Aorta (tissue), 5 donors: ENCODE measurements at regions not wholly inside any gene's neighbourhood (a gene's known extent, or its start where the extent isn't known, plus 50 kb on each side); places are given as distances from the start of the nearest gene placed in this dataset.
"Not testable (repeated sequence)": the region's sequence is repeated elsewhere in the genome, so short reads cannot be mapped to it uniquely, and the experiment has no call there.

Experiments
- ATAC-seq: fragments of 200-7000 bp; cut with Tn5 transposase; one replicate; pipeline ENCODE4 v1.9.1; 2022; ENCODE audit warnings: moderate library complexity; ENCODE audit not compliant: low FRiP score
- DNase-seq, 2 donors: peaks; one replicate each; pipeline ENCODE4 v3.0.0-alpha.2; 2020
- H3K27ac ChIP-seq, 2 donors: one replicate each; pipeline ENCODE4 v1.5.1; 2013; ENCODE audit warnings: low read length in 2 of 2, mild to moderate bottlenecking in 2 of 2, moderate library complexity in 2 of 2, control low read depth in 1 of 2, inconsistent platforms in 1 of 2, low read depth in 1 of 2
- H3K27me3 ChIP-seq, 2 donors: one replicate each; pipeline ENCODE4 v1.6.1; 2013; ENCODE audit warnings: control low read depth in 1 of 2, low read length in 1 of 2, mild to moderate bottlenecking in 1 of 2, moderate library complexity in 1 of 2; ENCODE audit not compliant: insufficient read depth in 2 of 2, control insufficient read depth in 1 of 2
- H3K36me3 ChIP-seq, 2 donors: one replicate each; pipeline ENCODE4 v1.6.1; 2013; ENCODE audit warnings: control low read depth in 1 of 2, low read length in 1 of 2, mild to moderate bottlenecking in 1 of 2; ENCODE audit not compliant: insufficient read depth in 2 of 2, control insufficient read depth in 1 of 2
- H3K4me1 ChIP-seq, 2 donors: one replicate each; pipeline ENCODE4 v1.6.1; 2013; ENCODE audit warnings: low read length in 2 of 2, control low read depth in 1 of 2, mild to moderate bottlenecking in 1 of 2, moderate library complexity in 1 of 2; ENCODE audit not compliant: insufficient read depth in 2 of 2, control insufficient read depth in 1 of 2
- H3K4me3 ChIP-seq, 2 donors: one replicate each; pipeline ENCODE4 v1.5.1; 2013; ENCODE audit warnings: low read length in 2 of 2, control low read depth in 1 of 2, mild to moderate bottlenecking in 1 of 2
- H3K9me3 ChIP-seq: one replicate; pipeline ENCODE4 v1.6.1; 2013; ENCODE audit warnings: mild to moderate bottlenecking, low read length; ENCODE audit not compliant: control insufficient read depth
- WGBS, 2 donors: extraction: QIAGEN DNeasy Blood & Tissue Kit; methylation state at CpG; one replicate each; pipeline ENCODE4 v1.1.7; 2013; 5-methylcytosine and 5-hydroxymethylcytosine counted together
- intact Hi-C, 2 donors: fragments of 100-400 bp; cut with DNase I; formaldehyde crosslinking; loops; one replicate each; pipeline versions ENCODE4 v1.14.2 to v1.15.0; 2022
- donor health status: healthy with polysubstance abuse.
- donor health status: Bipolar disorder and iron deficiency.
- donor health status: DM: no; HTN: no; CAD: no.
- donor health status: DM: no; HTN: no; CAD: no.
- donor health status: DM: yes; HTN: yes; CAD: no.

DNA sequence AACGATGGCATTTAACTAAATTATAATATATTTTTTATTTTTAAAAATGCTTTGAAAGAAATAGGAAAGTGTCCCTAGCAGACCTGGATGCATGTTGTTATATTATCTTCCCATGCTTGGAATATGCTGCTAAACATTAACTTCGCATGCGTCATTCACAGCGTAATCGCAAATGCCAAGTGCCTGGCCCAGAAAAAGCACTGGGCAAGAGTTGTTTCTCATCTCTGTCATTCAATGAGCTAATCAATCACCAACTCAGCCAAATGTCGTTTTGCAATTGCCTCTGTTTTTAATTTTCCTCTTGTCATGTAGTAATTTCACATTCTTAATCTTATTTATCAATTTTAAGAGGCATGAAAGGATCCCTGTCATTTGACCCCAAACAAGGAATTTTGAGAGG is 1421.9 kb downstream of the BRD1 start:
- intact Hi-C loops: no loop called here
- Histone ChIP-seq H3K4me1 (no peaks in the 10 kb centered on the region), H3K9me3 (no peaks in the 10 kb centered on the region), H3K27ac (no peak overlapping the region), H3K27me3 (no peaks in the 10 kb centered on the region), H3K4me3 (no peak overlapping the region), H3K36me3 (no peaks in the 10 kb centered on the region)
- peak in 1 of 2 donors; percentile 11 for DNase-seq
- ATAC-seq: no peak
- 27 to 39% methylated on average over 6 of the region's 6 CpGs for WGBS, 2 donors

DNA sequence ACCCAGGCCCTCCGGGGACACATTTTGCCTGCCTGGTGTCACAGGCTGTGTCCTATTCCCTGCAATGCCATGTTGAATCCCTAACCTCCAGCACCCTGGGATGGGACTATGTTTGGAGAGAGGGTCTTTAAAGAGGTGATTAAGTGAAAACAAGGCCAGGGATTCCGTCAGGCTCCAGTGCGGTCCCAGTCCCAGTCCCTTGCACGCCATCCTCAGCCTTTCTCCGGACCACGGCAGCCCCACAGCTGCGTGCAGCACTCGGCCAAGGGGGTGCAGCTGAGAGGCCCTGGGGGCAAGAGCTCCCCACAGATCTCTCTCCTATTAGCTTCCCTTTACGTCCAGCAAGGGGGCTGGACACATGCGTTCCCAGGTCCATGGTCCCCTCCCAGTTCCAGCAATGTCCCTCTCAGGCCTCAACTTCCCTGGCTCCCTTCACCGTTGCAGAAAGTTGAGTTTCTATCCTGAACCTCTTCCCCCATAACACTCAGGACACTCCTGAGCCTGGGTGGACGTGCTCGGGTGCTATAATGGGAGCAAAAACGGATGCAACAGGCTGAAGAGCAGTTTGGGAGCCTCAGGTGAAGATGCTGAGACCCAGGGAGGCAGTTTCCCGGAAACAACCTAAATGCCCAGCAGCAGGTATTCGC is 1422.7 kb downstream of the BRD1 start:
- H3K27me3 ChIP-seq: no peaks in the 10 kb centered on the region
- H3K36me3 ChIP-seq: no peaks in the 10 kb centered on the region
- no peaks in the 10 kb centered on the region for H3K4me1 ChIP-seq
- DNase-seq: peak in 1 of 2 donors; percentile 63
- WGBS, 2 donors: 75 to 76% methylated on average over 16 of the region's 16 CpGs
- no peak for ATAC-seq
- intact Hi-C loops: no loop called here
- H3K27ac ChIP-seq: no peak overlapping the region
- no peaks in the 10 kb centered on the region for H3K9me3 ChIP-seq
- no peak overlapping the region for H3K4me3 ChIP-seq

DNA sequence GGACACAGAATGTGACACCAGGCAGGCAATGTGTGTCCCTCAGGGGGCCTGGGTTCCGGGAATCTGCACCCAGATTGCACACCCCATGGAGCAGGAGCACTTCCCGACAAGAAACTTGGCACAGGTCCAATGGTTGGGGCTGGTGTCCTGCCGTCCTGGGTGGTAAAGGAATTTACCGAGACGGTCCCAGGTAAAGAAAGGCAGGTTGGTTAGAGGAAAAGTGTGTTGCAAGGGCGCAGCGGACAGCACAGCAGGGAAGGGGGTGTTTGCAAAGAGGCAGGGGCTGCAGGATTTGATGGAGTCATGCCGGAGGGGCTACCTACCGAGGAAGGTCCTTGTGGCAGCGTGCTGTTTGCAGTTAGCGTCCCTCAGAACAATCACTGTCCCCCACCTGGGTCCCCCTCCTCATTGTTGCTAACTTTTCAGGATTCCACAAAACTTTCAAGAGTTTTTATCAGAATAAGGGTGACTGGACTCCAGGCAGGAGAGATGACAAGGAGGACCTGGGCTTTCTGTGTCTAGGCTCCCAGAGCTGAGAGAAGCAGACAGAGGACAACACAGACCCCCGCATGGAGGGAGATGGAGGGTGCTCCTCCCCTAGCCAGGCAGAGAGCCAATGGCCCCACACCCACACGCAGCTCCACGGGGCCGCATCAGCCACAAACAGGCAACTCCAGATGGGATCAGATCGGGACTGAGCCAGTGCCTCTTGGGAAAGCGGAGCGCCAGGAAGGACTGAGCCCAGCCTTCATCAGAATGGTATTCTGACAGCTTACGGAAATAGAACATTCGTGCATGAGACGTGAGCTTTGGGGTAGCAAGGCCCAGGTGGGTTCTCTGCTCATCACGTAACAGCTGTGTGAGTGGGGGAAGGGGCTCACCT is 1423.9 kb downstream of the BRD1 start:
- Histone ChIP-seq H3K4me1 (no peaks in the 10 kb centered on the region), H3K36me3 (no peaks in the 10 kb centered on the region), H3K9me3 (no peaks in the 10 kb centered on the region), H3K27ac (no peak overlapping the region), H3K4me3 (no peak overlapping the region), H3K27me3 (no peaks in the 10 kb centered on the region)
- 47 to 59% methylated on average over 22 of the region's 22 CpGs for WGBS, 2 donors
- intact Hi-C loops: no loop called here
- DNase-seq (peak in 1 of 2 donors; percentile 54), ATAC-seq (no peak)

DNA sequence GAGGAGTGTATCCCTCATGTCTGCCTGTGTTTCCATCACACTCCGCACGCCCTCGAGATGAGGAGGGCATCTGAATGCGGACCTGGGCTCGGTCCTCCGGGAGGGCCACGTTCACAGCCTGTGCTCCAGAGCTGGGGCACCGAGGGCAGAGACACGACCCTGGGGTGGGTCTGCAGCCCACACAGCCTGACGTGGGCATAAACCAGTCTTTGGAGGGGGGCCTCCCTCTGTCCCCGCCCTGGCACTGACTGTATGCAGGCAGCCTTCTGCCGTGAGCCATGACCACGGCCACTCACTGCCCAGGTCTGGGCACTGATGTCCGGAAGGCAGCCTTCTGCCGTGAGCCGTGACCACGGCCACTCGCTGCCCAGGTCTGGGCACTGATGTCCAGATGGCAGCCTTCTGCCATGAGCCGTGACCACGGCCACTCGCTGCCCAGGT is 1425.1 kb downstream of the BRD1 start:
- DNase-seq (peak in 1 of 2 donors; percentile 57), ATAC-seq (peak; percentile 29)
- Histone ChIP-seq H3K4me1 (no peaks in the 10 kb centered on the region), H3K27ac (no peak overlapping the region), H3K27me3 (no peaks in the 10 kb centered on the region), H3K36me3 (no peaks in the 10 kb centered on the region), H3K9me3 (no peaks in the 10 kb centered on the region), H3K4me3 (no peak overlapping the region)
- 88 to 89% methylated on average over 21 of the region's 21 CpGs for WGBS, 2 donors
- intact Hi-C loops: no loop called here

DNA sequence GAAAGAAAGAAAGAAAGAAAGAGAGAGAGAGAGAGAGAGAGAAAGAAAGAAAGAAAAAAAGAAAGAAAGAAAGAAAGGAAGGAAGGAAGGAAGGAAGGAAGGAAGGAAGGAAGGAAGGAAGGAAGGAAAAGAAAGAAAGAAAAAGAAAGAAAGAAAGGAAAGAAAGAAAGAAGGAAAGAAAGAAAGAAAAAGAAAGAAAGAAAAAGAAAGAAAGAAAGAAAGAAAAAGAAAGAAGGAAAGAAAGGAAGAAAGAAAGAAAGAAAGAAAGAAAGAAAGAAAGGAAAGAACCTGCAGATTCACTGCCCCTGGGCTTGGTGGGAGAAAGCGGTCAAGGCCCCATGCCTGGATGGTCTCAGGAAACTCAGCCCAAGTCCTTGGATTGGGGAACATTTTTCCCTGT is 1426.2 kb downstream of the BRD1 start:
- H3K27ac ChIP-seq, H3K4me1 ChIP-seq, H3K36me3 ChIP-seq, intact Hi-C loops, H3K9me3 ChIP-seq, H3K27me3 ChIP-seq, H3K4me3 ChIP-seq, ATAC-seq: not testable (repeated sequence)
- peak in 1 of 2 donors; percentile 20 for DNase-seq
- WGBS, 2 donors: 91 to 95% methylated on average over 1 of the region's 1 CpG

DNA sequence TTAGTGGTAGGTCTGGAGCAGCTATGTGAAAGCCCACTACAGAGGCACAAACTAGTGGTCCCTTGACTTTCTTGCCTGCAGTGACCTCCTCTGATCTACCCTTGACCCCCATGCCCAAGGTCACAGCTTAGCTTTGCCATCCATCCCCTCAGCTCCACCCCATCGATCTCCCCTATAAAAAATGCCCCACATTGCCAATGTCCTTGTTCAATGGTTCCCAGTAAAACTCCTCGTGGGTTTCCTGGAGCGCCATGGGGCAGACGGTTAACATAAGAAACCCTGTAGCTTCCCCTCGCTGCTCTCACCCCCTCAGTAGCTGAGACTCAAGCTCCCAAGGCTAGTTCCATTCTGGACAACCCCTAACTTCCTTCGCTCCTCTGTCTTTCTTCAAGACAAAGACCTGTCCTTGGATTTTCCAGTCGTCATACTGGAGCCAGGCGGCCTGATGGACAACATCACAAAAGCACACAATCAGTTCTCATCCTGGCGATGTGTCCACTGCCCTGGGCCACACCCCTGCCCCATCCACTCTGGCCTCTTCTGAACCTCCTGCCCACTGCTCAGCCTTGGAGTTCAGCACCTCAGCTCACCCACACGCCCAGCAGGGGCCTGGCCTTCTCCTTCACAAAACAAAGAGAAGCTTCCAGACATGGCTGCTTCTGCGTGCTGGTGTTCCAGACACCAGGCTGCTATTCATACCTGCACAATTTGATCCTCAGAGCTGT is 1429.3 kb downstream of the BRD1 start:
- intact Hi-C loops: no loop called here
- H3K4me3 ChIP-seq: no peak overlapping the region
- no peaks in the 10 kb centered on the region for H3K36me3 ChIP-seq
- H3K27me3 ChIP-seq: no peaks in the 10 kb centered on the region
- DNase-seq (peak in 1 of 2 donors; percentile 40), ATAC-seq (no peak)
- no peaks in the 10 kb centered on the region for H3K4me1 ChIP-seq
- WGBS, 2 donors: 83 to 85% methylated on average over 11 of the region's 11 CpGs
- no peak overlapping the region for H3K27ac ChIP-seq
- H3K9me3 ChIP-seq: no peaks in the 10 kb centered on the region

DNA sequence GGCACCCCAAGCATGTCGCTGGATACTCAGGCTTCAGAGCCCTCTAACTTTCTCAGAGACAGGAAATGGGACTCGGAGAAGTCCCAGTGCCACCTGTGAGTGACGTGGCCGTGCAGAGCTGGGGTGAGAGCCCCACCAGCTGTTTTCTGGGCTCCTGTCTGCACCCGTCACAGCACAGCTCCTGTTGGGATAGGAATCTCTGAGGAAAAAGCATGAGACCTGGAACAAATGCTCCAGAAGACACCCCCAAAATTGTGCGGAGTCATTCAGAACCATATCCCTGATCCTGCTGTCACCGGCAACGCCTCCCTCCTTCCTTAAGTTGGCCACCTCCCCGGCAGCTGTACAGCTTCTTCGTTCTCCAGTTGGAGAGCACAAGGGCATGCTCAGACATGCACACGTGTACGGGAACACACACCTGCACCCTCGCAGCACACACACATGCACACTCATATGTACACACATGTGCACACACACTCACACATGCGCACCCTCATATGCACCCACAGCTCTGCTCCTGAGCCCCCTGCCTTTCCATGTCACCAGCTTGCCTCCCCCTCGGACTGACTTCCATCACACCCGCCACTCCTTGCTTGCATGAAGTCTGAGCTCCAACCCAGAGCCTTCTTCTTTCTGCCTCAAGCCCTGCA is 1430.0 kb downstream of the BRD1 start:
- intact Hi-C loops: no loop called here
- H3K4me3 ChIP-seq: no peak overlapping the region
- H3K27me3 ChIP-seq: no peaks in the 10 kb centered on the region

DNA sequence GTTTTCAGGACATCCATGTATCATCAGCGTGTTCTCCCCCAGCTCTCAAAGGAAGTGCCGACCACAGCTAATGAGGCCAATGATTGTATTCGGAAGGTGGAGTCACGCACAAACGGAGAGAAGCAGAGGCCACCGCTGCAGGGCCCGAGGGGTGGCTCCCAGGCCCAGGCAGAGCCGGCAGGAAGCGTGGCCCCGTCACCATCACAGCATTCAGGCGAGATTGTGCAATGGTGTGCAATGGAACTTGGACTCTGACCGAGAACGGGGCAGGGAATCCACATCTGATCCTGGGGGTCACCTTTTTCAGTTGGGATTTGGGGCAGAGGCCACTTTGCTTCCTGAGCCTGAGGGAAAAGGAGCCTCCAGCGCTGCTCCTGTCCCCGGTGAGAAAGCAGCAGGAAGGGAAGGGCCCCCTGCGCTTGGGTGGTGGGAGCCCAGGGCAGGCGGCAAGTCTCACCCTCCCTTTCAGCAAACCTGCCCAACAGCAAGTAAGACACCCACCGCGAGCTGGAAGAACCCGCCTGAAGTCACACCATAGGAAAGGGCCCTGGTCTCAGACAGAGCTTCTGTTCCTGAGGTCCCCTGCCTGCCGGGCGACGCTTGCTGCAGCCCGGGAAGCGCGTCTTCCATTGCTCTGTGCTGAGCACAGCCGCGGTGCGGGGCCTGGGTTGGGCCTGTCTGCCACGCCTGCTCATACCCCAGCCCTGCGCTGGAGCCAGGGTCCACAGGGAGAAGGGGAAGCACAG is 1430.7 kb downstream of the BRD1 start:
- no peaks in the 10 kb centered on the region for H3K36me3 ChIP-seq
- H3K4me1 ChIP-seq: no peaks in the 10 kb centered on the region
- no peaks in the 10 kb centered on the region for H3K9me3 ChIP-seq
- intact Hi-C loops: no loop called here
- DNase-seq (peak in 1 of 2 donors; percentile 53), ATAC-seq (no peak)
- H3K27me3 ChIP-seq: no peaks in the 10 kb centered on the region
- no peak overlapping the region for H3K27ac ChIP-seq
- no peak overlapping the region for H3K4me3 ChIP-seq
- 69 to 80% methylated on average over 31 of the region's 31 CpGs for WGBS, 2 donors

More for the DNA sequence above, 1430.0 kb downstream of the BRD1 start:
- Histone ChIP-seq H3K36me3 (no peaks in the 10 kb centered on the region), H3K27ac (no peak overlapping the region), H3K9me3 (no peaks in the 10 kb centered on the region), H3K4me1 (no peaks in the 10 kb centered on the region)
- WGBS, 2 donors: 78 to 81% methylated on average over 16 of the region's 16 CpGs
- ATAC-seq (no peak), DNase-seq (peak in 1 of 2 donors; percentile 33)
